H1 (cell line): ENCODE measurements at regions not wholly inside any gene's neighbourhood (a gene's known extent, or its start where the extent isn't known, plus 50 kb on each side); places are given as distances from the start of the nearest gene placed in this dataset.

ENCODE experiments used
- CTCF ChIP-seq, 3 experiments: IDR thresholded peaks; 1 replicate in 2 of 3; 2 replicates in 1 of 3; pipeline versions ENCODE4 v1.5.1 to v1.6.1; 2011; ENCODE audit warnings: low read length in 3 of 3, mild to moderate bottlenecking in 3 of 3, inconsistent platforms in 2 of 3, low read depth in 1 of 3, moderate library complexity in 1 of 3; ENCODE audit not compliant: insufficient read depth in 1 of 3; ENCODE audit errors: control extremely low read depth in 1 of 3
- JUN ChIP-seq: IDR thresholded peaks from 2 replicates; pipeline ENCODE4 v1.6.1; 2011; ENCODE audit warnings: low read depth, mild to moderate bottlenecking, improper control_type of control experiment, low read length
- TAF7 ChIP-seq: optimal IDR thresholded peaks from 2 replicates; pipeline ENCODE3; 2011; ENCODE audit warnings: low read depth, mild to moderate bottlenecking, inconsistent platforms, low read length, moderate library complexity, borderline replicate concordance

DNA sequence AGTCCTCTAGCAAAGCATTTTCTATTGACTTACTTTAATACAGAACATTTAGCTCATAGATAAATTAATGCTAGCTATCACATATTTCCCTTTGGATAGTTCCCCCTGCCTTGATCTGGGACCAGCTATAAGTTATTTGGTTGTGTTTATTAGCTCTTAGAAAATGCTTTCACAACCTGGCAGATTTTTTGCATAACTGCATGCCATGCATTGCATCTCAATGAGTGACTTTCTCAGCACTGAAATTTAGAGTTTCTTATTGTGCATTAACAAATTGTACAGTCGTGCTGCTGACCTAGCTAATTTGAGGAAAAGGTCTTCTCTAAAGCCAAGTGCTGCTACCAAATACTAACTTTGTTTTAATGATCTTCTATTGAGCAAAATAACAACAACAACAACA is 164.8 kb downstream of the PLPPR5 start (continued):
- no peak for TF ChIP-seq JUN
- TF ChIP-seq CTCF (IDR thresholded peaks at IDR 0.05; ENCODE audit: control extremely low read depth in 1 of 3, insufficient read depth in 1 of 3, low read depth in 1 of 3, low read length in 3 of 3), result no peak
- no peak for TF ChIP-seq TAF7
- TF ChIP-seq, all 59 proteins: peak for 0
